GM18861 (cell line): ENCODE measurements at regions not wholly inside any gene's neighbourhood (a gene's known extent, or its start where the extent isn't known, plus 50 kb on each side); places are given as distances from the start of the nearest gene placed in this dataset.

ENCODE experiments used
- ATAC-seq: cut with Tn5 transposase; IDR thresholded peaks from one replicate; pipeline ENCODE4 v1.9.1; 2021; ENCODE audit not compliant: unreplicated experiment

- no peak for ATAC-seq
Measured at GRCh38 chr20:12627485-12627884, 381.3 kb upstream of the SPTLC3 start.

GRCh38 chr20:12638633-12639312, 370.0 kb upstream of the SPTLC3 start:
- no peak for ATAC-seq

DNA sequence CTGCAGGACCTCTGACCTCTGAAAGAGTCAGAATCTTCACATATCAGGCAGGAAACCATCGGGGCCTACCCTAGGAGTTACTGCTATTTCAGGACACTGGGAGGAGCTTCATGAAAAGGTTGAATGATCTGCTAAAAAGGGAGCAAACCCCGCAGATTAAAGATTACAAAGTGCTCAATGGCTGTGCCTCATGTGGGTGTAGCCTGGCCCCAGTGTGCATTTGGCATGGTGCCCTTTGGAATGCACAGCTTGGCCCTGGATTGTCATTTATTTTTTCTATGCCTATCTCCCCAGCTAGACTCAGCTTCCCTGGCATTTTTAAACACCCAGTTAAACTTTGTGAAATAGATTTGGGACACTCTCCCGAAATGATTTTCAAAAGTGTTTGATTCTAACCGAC, 368.5 kb upstream of the SPTLC3 start:
- no peak for ATAC-seq

DNA sequence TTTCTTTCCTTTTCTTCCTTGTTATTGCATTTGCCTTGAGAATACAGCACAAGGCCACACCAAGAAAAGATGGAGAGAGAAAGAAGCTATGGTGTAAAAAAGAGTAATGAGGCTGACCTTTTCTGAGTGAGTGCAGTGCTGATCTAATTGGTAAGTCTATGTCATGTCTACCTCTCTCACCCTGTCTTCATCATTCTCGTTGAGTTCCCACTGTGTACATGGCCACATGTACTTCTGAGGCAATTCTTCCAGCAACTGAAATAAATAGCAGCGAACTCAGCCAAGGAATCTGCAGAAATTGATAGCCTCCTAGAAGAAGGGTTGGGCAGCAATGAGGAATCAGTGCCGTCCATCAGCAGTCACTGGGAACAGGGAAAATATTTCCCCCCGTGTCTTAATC, 367.2 kb upstream of the SPTLC3 start:
- no peak for ATAC-seq

DNA sequence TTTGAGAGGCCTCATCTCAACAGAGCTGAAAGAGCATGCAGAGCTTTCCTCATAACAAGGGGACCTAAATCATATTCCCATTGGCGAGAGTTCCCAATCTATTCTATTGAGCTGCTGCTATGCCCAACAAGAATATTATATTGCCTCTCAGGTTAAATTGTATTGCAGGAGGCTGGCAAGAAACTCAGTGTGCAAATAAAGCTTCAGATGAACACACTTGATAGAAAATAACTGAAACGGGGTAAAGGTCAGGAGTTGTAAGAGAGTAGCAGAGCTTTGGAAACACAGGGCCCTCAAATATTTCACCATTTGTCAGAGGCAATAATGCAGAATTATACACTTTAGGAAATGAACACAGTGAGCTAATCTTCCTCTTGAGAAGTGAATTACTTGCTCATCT, 364.3 kb upstream of the SPTLC3 start:
- no peak for ATAC-seq

DNA sequence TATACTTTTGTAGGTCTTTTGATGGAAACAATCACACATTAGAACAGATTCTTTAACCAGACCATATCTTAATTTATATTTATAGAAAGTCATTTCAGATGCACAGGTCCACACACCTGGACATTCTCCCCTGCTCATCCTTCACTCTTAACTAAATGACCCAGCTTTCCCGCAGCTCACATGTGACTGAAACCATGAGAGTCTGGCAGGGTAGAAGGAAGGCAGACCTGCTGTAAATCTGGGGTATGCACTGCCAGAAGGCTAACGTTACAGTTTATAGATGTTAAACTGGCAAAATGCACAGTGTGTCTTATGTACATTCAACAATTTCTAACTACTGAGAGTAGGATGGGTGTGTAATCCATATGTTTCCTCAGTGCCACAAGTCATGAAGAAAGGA, 359.5 kb upstream of the SPTLC3 start:
- ATAC-seq, result no peak

- ATAC-seq, result no peak
Measured at GRCh38 chr20:12653642-12654041, 355.1 kb upstream of the SPTLC3 start.

DNA sequence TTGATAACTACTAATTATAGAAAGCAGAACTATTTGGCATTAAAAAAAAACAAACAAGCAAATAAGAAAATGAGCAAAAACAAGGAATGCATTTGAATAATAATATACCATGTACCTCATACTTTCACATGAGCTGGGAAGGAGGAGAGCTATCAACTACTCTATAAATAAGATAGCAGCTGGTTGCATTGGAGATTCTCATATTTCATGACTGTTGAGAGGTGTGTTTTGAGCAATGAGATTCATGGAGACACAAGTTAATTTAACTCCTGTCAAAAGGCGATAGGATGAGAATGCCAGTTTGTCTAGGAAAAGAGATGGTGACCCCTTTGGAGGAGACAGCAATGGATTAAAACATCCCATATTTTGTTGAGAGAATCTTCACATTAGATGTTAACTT, 348.8 kb upstream of the SPTLC3 start:
- no peak for ATAC-seq

DNA sequence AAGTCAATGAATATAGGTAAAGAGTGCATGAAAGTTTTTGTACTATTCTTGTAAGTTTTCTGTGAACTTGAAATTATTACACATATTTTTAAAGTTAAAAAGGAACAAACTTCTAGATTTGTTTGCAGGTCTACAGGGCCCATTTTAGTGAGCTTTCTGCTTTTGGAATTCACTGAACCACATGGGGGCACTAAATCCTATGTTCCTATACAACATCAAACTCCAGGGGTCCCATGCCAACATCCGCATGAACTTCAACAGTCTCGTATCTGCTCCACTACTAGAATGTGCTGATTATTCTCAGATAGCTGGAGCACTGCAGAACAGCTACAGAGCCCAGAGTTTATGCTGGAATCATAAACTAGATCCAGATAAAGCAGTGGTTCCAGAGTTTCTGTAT, 347.9 kb upstream of the SPTLC3 start:
- no peak for ATAC-seq

DNA sequence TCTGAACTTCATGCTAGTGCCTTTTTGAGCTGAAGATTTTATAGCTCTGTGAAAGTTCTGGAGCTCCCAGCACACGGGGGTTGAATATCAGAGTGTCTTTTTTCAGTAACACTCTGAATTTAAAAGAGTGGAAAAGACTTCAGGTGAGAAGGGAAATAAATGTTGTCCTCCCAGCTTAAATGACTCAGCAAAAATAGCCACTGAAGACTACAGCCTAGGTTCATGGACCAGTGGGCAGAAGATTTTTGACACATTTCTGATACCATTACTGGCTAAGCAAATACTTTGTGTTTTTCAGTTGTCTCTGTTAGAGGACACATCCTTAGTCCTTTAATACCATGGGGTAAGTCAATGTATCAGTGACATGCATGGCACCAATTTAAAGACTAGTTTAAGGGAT, 338.5 kb upstream of the SPTLC3 start:
- no peak for ATAC-seq

- ATAC-seq, result no peak
Measured at GRCh38 chr20:12673352-12673751, 335.4 kb upstream of the SPTLC3 start.

DNA sequence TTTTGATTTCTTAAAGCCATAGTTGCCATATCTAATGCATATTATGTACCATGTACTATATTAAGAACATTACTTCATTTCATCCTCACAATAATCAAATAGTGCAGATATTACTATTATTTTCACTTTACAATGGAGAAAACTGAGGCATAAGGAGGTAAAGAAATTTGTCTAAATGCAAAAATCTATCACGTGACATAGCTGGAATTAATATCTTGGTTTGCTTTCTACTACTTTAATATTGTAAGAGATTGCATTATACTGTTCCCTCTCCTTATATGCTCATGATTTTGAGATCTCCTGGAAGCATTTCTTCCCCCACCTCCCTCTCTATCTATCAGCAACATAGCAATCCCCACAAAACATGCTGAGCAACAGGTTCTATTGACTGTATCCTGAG, 330.8 kb upstream of the SPTLC3 start:
- ATAC-seq, result no peak

DNA sequence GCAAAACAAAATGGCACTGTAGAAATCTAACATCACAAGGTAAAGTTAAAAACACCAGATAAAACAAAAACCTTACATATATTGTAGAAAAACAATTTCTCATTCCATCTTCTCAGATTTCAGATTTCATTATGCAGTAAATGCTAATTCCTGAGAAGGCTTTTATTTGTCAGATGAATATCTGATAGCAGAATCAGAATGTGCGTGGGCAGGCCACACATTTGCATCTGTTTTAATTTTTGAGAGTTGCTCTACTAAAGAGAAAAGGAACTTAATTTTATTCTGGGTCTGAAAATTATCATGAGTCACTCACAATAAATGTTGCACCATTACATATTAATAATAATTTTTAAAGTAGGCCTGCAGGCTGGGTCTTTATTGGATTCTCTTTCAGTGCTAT, 329.3 kb upstream of the SPTLC3 start:
- no peak for ATAC-seq

- ATAC-seq, result no peak
Measured at GRCh38 chr20:12682613-12683012, 326.2 kb upstream of the SPTLC3 start.

DNA sequence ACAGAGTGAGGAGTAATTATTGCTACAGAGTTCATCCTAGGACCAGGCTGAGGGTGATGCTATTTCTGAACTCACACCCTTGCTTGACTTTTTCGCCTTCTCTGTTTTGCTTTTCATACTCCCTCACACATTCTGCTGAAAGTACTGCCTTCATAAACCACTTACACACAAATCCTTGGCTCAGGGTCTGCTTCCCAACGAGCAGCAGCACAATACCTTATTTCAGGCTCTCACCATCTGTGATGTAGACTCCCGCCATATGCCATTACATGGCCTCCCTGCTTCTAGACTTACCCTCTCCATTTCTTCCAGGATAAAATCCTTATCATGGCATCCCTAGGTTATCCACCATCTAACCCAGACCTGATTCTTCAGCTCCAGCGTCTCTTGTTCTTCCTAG, 321.3 kb upstream of the SPTLC3 start:
- ATAC-seq, result no peak

DNA sequence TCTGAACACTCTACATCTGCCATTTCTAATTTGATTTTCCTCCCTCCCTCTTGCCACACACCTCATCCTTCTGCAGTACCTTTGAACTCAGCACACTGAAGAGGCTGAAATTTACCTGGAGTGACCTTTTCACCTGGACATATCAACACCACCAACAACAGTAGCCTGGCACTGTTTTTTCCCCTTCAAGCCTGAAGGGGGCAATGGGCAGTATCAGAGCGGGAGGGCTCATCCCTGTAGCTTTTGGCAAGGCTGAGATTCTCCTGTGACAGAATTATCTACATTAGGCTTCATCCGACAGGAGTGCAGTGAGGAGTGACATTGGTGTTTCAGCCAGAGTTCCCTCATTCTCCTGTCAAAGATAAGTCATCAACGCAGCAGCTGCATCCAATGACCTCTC, 312.8 kb upstream of the SPTLC3 start:
- ATAC-seq, result no peak

DNA sequence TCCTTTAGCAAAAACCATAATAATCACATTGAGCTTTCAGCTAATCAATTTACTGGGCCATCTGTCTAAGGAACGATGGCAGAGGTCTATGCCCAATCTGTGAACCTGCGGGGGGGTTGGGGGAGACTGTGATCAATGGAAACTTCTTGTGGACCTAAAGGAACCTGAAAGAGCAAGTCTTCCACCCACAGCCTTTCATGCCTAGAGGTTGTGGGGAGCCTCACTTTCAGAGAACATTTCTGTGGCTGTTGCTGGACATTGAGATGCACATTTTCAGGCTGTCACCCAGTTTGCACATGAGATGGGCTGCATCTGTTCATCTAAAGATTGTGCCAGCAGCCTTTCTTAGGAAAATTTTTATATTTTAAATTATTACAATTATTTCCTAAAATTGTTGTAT, 310.0 kb upstream of the SPTLC3 start:
- no peak for ATAC-seq

DNA sequence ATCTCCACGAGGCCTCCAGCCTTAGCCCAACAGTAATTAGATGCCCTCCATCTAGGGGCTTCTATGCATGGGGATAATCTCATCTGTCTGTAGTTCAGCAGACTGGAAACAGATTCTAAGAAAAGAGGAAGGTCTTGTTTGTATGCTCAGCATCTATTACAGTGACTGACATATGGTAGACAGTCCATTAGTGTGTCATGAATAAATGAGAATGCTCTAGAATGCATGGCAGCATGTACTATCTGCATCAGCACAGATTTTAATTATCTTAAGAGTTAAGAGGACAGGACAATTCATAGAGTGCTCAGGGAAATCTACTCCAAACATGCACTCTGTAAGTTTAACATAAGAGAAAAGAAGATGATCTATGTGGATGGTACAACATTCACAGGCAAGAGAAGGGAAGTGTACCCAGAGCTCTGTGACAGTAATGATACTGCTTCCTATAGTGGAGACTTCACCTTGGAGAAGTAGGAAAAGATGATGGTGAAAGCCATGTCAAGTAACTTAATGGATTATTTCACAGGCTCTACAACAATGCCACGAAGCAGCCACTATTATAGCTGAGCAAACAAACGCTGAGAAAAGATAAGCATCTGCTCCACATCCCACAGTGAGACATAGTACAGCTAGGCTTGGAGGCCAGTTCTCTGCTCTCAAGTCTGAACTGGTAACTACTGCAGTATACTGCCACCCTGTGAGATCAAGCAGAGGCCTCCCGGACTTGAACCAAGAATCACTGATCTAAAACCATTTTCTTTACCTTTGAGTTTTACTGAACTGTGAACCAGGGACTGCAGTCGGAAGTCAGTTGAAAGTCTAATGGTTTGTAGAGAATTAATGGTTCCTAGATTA, 309.2 kb upstream of the SPTLC3 start:
- ATAC-seq, result no peak

- ATAC-seq, result no peak
Measured at GRCh38 chr20:12700701-12701100, 308.1 kb upstream of the SPTLC3 start.

DNA sequence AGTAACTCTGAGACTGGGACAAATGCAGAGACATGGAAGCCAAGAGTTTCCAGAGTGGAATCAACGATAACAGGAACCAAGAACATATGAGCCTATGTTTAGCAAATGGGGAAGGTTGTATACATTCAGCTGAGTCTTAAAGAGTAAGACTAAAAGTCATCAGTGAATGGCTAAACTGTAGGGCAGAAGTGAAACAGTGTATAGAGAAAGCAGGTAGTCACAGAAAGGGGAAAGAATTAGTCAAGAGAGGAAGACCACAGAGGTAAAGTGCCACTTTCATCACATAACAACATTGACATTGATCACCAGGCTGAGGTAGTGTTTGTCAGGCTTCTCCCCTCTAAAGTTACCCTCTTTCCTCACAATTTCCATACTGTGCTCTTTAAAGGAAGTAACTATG, 306.5 kb upstream of the SPTLC3 start:
- no peak for ATAC-seq

DNA sequence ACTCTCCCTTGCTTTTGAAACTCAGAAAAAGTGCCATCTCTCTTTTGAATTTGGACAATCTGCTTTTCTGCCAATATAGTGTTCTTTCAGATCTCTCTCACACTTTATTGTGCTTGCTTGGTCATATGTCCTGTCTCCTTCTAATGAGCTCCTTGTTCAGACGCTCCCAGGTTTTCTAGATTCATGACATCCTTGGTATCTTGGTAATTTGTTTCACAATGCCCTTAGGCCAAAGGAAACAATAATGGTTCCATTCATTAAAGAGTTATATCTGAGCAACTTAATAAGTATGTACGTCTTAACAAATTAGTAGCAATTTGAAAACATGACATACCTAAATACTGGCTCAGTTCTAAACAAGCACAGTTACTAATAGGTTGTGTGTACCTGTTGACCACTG, 293.4 kb upstream of the SPTLC3 start:
- no peak for ATAC-seq

GRCh38 chr20:12715991-12716680, 292.6 kb upstream of the SPTLC3 start:
- ATAC-seq, result no peak
